ENCODE measurements at regions not wholly inside any gene's neighbourhood (a gene's known extent, or its start where the extent isn't known, plus 50 kb on each side); places are given as distances from the start of the nearest gene placed in this dataset.

- no peak for DNase-seq (ENCODE audit: low read depth)
These were observed 137.2 kb upstream of the IQSEC1 start for GRCh38 chr3:13210221-13210975.

- no peak for DNase-seq (ENCODE audit: low read depth)
These were observed 136.4 kb upstream of the IQSEC1 start for GRCh38 chr3:13209634-13209997.

- no peak for DNase-seq (ENCODE audit: low read depth)
These were observed 135.7 kb upstream of the IQSEC1 start for GRCh38 chr3:13208706-13209633.

GRCh38 chr3:13207975-13208705 lies 134.9 kb upstream of the IQSEC1 start:
- DNase-seq (ENCODE audit: low read depth): no peak

- no peak for DNase-seq (ENCODE audit: low read depth)
These were observed 134.3 kb upstream of the IQSEC1 start for GRCh38 chr3:13207578-13207922.

- DNase-seq (ENCODE audit: low read depth): no peak
These were observed 133.8 kb upstream of the IQSEC1 start for GRCh38 chr3:13206799-13207577.

GRCh38 chr3:13205567-13206143 lies 132.4 kb upstream of the IQSEC1 start:
- no peak for DNase-seq (ENCODE audit: low read depth)

GRCh38 chr3:13204177-13204581 lies 130.9 kb upstream of the IQSEC1 start:
- no peak for DNase-seq (ENCODE audit: low read depth)

GRCh38 chr3:13203398-13204176 lies 130.4 kb upstream of the IQSEC1 start:
- no peak for DNase-seq (ENCODE audit: low read depth)

GRCh38 chr3:13202744-13203397 lies 129.6 kb upstream of the IQSEC1 start:
- no peak for DNase-seq (ENCODE audit: low read depth)

- DNase-seq (ENCODE audit: low read depth): no peak
These were observed 128.6 kb upstream of the IQSEC1 start for GRCh38 chr3:13201851-13202250.

GRCh38 chr3:13200946-13201345 lies 127.7 kb upstream of the IQSEC1 start:
- no peak for DNase-seq (ENCODE audit: low read depth)

GRCh38 chr3:13200465-13200864 lies 127.2 kb upstream of the IQSEC1 start:
- DNase-seq (ENCODE audit: low read depth): no peak

GRCh38 chr3:13199899-13200451 lies 126.7 kb upstream of the IQSEC1 start:
- no peak for DNase-seq (ENCODE audit: low read depth)

GRCh38 chr3:13199006-13199776 lies 126.0 kb upstream of the IQSEC1 start:
- no peak for DNase-seq (ENCODE audit: low read depth)

GRCh38 chr3:13198264-13198879 lies 125.1 kb upstream of the IQSEC1 start:
- DNase-seq (ENCODE audit: low read depth): no peak

GRCh38 chr3:13197795-13198194 lies 124.6 kb upstream of the IQSEC1 start:
- DNase-seq (ENCODE audit: low read depth): no peak

- DNase-seq (ENCODE audit: low read depth): no peak
These were observed 124.1 kb upstream of the IQSEC1 start for GRCh38 chr3:13197281-13197680.

All from LHCN-M2 (cell line).